ENCODE measurements at regions not wholly inside any gene's neighbourhood (a gene's known extent, or its start where the extent isn't known, plus 50 kb on each side); places are given as distances from the start of the nearest gene placed in this dataset.
"Not testable (repeated sequence)": the region's sequence is repeated elsewhere in the genome, so short reads cannot be mapped to it uniquely, and the experiment has no call there.

DNA sequence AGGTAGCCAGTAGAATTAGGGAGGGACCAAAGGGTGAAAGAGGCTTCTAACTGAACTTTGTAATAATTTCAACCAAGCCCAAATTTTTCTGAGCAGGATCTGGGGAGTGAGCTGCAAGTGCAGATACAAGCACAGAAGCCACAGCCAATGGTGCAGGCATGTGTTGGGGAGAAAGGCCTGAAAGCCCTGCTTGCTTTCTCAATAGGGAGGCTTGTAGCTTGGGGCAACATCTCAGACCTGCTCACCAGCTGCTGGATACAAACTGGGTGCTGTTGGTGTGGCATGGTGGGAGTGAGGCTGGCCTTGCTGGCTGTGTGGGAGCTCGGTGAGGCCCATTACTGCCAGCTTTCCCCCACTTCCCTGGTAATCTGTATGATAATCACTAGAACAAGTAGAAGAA, 688.5 kb upstream of the SEMA3D start:
- no peak for FAIRE-seq

DNA sequence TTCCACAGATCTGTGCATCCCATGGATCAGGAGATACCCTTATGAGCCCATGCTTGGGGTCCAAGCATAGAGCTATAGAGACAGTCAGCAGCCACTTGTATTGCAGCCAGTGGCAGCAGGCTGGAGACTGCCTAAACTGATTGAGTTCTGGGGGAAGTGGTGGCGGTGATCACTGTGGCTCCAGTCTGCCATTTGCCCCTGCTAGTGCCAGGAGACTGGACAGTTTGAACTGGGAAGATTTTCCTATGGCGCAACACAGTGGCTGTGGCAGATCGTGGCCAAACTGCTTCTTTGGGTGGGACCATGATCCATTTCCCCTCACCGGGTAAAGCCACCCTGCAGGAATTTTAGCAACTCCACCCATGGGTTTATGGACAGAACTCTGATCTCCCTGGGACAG, 679.7 kb upstream of the SEMA3D start:
- no peak for FAIRE-seq

DNA sequence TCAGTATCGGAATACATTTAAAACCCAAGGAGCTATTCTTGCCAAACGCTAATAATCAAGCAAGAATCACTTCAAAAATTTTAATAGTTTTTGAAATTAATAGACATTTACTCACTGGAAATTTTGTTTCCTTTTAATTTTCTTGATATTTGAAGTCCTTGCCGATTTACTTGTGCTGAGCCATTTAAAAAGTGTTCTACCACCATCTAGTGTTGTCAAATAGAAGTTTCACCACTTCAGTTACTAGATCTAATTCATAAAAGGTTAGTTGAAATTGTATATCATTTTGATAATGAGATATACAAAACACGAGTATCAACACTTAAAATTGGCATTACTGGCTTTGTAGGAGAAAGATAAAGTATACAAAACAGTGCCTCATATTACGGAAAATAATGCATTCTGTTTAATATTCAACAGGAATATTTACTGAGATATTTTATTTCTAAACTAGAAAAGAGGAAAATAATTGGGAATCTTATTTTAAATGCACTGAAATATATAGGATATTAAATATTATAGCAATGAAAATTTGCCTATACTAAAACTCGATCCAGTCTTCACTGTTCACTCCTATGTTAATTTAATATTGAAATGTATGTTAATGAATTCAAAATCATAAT, 664.8 kb upstream of the SEMA3D start:
- peak; percentile 98 for FAIRE-seq

DNA sequence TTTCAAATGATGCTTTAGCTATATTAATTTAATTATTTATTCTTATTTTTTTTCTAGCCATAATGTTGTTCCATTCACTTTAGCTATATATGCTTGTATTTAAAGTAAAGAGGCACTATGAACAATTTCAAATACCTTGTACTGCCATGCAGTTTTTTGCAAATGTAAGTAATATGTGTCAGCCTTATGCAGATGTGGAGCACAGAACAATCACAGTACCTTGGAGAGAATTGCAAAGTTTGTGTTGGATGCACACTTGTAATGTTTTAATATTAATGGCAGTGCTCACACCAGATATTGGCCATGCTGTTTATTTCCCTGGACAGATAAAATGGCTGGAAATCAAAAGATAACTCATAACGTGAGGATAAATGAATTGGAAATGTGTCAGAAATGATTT, 663.5 kb upstream of the SEMA3D start:
- FAIRE-seq: no peak

DNA sequence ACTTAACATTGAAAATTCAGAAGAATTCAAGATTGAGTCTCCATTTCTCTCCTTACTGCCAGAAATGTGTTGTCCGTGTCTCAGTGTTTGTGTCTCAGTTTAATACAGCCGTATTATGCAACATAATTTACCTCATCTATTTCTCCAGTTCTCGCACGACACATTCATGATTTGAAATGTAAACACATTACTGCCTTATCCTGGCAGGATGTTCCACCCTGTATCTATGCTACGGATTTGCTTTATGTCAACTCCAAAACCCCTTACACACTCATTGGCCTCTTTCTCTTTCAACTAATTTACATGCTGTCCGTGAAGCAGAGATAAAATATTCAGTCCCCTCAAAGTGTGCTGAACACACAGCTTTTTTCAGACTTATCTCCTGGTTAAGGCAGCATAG, 653.7 kb upstream of the SEMA3D start:
- FAIRE-seq: no peak

DNA sequence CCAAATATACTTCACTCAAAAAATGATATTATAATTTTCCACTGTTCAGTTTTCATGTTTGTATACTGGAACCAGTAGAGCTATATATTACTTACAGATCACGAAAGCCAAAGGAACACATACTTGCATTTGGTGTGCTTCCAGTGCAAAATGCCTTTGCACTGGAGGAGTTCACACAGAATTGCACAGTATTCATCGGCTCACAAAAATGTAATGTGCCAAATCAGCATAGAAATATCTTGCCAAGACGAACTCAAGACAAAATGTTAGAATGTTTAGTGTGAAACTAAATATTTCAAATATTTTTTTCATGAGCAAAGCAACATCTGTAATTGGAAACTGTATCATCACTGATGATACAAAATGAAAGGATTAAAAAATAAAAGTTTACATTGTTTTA, 646.2 kb upstream of the SEMA3D start:
- no peak for FAIRE-seq

DNA sequence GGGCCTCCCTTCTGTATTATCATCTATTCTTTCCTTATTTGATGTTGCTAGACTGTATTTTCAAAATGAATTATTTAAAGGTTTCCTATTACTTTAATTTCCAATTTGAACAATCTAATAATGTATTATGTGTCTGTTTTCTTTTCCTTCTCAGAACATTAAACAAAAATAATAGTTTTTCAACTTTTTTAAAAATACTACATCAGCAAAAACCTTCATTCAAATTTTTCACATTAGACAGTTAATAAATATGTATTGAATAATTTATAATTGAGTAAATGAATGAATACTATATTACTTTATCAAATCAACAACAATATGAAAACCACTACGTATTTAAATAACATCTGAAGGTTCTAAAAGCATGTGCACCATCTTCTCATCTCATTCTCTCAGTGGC, 644.1 kb upstream of the SEMA3D start:
- FAIRE-seq: no peak

DNA sequence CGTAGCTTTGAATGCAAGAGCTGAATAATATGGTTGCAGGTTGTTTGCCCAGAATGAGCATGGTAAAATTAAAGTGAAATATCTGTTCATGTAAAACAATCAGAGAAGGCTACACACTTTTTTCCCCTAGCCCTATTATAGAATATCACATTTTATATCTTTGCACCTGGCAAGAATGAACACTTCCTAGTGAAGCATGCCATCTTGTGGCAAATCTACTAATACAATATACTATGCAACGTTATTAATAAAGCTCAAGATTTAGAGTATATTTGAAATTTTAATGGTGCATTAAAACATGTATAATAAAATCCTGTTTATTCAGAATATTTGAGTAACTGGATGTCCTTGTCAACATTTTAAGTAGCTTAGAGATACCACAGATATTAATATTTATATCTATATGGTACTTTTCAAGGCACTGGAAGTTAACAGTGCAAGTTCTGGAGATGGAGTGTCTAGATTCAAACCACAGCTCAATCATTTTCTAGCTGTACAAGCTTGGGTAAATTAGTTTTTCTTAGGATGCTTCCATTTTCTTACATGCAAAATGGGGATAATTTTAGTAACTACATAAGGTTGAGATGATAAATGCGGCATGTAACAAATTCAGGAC, 643.1 kb upstream of the SEMA3D start:
- FAIRE-seq: peak; percentile 6

DNA sequence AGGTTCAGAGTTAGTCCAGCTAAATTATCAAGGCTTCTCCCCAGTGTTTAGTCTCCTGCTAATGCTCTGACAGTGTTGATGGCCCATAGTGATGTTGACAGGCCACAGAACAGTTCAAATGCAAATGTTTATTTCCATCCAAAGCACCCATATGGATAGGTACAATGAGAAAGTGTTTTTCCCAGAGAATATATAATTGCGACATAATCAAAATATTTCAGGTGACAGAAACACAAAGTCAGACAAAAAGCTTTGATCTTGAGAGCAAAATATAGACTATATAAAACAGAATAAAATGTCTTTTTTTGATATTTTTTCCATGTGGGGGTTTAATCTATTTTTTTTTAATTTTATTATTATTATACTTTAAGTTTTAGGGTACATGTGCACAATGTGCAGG, 642.3 kb upstream of the SEMA3D start:
- FAIRE-seq: no peak

DNA sequence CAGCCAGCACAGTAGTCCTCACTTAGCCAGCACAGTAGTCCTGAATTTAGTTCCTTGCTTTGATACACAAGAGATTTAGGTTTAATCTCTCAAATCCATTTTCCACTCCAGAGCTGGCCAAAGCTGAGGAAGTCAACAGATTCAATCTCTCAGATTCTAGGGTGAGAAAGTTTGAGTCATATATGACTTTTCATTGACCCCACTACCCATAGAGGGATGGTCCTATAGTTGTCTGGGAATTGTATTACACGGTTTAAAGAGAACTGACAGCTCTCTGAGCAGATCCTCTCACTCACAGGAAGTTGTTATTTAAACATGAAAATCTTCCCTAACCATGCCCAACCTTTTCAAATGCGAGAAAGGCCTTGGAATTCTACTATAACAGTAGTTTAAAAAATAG, 641.8 kb upstream of the SEMA3D start:
- no peak for FAIRE-seq

DNA sequence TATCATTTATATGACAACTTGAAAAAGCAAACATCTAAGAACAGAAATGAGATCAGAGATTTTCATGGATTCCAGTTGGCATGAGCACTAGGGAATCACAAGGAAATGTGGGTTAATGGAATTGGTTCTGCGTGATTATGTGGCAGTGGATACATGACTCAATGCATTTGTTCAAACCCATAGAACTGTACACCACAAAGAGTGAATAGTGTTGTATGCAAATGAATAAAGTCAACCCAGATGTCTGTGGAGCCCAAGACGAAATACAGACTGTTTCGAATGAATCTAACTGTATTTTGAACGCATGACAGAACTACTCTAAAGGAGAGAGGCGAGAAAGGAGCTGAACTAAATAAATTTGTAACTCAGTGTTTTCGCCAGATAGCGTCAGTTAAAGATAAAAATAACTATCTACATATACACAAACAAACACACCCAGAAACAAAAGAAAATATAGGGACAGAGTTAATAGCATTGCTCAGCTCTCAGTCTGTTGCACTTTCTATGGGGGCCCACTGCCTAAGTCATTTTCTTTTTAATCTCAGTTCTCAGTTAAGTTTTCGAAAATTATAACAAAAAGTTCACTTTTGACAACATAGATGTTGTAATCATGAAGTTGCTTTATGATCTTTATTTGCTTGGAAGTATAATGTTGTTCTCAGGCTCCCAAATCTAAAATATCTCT, 636.7 kb upstream of the SEMA3D start:
- no peak for FAIRE-seq

DNA sequence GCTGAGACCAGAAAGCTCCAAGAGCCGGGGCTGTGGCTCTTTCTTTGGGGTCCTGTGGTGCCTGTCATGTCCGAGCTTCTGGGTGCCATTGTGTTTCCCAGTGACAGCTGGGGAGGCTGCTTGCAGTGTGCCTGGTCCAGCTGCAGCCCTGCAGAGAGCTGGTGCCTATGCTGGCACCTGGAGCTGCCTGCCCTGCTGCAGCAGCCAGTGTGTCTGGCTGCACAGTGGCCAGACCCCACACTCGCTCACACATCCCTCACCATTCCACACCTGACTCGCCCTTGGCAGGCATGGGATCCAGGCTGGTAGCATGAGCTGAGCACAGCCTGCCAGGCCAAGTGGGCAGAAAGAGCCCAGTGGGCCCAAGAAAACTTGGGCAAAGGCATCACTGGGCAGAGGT, 635.1 kb upstream of the SEMA3D start:
- FAIRE-seq: no peak

DNA sequence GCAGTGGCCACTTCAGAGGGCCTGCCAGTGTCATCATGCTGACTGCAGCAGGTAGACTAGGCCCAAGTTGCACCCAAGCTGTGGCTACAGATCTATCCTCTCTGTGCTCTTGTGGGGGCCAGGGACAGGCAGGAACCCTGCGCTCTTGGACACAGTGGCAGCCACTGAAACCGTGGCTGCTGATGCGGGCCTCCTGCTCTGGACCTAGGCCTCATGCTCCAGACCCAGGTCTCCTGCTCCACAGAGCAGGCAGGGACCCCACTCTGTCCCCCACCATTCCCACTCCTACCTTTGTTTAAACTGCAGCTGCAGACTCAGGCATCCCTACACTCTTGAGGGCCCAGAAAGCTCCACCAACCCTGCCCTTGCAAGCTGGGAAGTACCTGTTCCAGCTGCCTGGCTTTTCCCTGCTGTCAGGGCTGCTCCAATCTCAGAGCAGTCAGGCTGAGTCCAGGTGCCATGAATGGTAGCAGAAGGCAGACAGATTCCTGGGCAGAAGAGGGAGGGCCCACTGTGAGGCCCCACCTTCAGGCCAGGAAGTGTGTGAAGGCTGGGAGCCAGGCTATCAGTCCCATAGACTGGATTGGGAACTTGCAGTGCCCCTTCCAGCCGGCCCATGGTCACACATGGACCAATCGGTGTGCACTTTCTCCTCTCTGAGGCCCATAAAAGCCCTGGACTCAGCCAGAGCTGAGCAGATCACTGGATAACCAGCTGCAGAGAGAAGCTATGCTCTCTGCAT, 634.0 kb upstream of the SEMA3D start:
- no peak for FAIRE-seq

DNA sequence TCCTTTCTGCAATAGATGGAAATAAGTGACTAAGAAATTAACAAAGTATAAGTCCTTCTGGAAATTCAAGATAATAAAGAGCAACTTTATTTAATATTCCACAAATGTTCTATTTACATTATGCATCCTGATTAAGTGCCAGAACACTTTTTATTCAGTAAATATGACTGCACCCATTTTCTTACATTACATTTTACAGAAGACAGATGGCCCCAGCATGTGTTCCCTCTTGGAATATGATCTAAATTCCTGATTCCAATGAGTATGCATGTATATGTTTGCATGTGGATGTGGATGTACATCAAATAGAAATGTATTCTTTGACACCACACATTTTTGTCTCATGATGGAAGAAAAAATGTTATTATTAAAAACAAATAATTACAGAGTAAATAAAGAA, 628.7 kb upstream of the SEMA3D start:
- FAIRE-seq: no peak

DNA sequence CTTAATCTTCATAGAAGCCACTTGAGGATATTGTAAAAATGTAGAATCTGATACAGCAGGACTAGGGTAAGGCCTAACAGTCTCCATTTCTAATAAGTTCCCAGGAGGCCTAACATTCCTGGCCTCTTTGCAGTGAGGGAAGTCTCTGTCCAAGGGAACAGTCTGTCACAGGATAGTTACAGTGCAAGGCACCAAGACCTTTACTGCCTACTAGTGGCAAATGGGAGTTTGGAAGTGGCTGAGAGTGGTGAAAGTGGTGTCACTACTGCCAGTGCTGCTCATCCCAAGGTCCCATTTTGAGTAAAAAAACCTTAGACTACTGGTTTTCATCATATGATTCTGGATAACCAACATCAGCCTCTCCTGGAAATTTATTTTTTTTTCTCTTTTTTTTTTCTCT, 619.5 kb upstream of the SEMA3D start:
- no peak for FAIRE-seq

DNA sequence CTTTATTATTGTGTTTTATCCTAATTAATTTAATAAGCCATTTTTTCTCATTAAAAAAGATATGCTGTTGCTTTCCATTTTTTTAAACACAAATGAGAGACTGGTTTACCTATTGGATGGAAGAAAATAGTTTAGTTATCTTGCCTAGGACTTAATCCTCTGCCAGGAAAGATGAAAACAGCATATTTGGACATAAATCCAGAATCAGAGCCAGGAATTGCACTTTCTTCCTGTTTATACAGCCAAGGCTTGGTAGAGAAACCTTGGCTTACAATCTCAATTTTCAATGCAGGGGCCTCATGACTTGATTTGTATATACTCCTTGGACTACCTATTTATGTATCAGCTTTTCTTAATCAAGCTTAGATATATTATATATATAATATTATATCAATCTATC, 618.8 kb upstream of the SEMA3D start:
- FAIRE-seq: no peak

DNA sequence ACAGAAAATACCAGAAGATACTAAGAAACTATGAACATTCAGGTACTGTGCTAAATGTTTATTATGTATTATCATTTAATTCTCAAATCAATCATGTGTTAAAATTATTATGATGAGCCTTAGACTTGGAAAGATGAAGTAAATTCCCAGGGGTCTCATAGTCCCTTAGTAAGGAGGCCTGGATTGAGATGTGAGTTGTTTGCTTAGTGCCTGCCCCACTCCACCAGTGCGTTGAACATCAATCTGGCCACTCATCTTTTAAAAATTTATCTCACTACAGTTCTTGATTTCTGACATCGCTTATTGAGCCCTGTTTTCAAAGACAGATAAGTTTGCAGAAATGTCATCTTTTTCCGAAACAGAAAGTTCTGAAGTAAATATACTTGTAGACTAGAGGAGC, 618.4 kb upstream of the SEMA3D start:
- FAIRE-seq: no peak

DNA sequence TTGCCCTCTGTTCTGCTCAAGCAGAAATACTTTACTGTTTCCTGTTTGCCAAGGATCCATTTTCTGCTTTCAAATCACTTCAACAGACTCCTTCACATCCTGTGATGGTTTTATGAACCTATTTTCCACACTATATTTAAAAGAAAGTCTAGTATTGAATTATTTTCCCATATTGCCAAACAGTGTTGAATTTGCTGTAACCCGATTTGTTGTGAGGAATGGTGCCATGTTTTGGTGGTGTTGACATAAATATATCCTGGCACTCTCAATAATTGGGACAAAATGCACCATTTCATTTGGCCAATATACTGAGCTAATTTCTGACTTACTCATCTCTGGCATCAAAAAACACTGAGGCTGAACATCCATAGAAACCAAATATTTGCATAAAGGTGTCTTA, 615.4 kb upstream of the SEMA3D start:
- no peak for FAIRE-seq

DNA sequence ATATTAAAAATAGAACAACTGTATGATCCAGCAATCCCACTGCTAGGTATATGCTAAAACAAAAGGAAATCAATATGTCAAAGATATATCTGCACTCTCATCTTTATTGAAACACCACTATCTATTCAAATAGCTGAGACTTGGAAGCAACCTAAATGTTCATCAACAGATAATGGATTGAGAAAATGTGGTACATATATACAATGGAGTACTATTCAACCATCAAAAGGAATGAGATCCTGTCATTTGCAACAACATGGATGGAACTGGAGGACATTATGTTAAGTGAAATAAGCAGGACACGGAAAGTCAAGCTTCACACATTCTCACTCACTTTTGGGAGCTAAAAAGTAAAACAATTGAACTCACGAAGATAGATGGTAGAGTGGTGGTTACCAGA, 610.1 kb upstream of the SEMA3D start:
- no peak for FAIRE-seq

DNA sequence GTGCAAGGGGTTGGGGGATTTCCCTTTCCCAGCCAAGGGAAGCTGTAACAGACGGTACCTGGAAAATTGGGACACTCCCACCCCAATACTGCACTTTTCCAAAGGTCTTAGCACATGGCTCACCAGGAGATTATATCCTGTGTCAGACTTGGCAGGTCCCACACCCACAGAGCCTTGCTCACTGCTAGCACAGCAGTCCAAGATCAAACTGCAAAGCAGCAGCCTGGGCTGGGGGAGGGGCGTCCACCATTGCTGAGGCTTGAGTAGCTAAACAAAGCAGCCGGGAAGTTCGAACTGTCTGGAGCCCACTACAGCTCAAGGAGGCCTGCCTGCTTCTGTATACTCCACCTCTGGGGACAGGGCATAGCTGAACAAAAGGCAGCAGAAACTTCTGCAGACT, 604.2 kb upstream of the SEMA3D start:
- FAIRE-seq: not testable (repeated sequence)

DNA sequence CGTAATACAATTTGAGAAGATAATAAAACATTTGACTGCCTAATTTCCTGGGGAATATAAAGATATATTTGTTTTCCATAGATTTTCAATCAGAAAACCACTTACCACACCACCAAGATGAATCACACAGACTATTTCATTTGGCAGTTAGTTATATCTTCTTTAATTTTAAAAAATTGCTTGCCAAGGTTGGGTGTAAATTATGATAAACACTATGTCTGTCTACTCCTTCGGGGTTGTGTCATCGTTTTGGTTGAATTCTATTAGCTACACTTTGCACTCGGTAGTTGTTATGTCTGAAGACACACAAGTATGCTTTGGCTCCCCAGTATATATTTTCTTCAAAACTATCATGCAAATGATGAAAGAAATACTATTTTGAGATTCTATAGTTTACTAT, 594.8 kb upstream of the SEMA3D start:
- no peak for FAIRE-seq

DNA sequence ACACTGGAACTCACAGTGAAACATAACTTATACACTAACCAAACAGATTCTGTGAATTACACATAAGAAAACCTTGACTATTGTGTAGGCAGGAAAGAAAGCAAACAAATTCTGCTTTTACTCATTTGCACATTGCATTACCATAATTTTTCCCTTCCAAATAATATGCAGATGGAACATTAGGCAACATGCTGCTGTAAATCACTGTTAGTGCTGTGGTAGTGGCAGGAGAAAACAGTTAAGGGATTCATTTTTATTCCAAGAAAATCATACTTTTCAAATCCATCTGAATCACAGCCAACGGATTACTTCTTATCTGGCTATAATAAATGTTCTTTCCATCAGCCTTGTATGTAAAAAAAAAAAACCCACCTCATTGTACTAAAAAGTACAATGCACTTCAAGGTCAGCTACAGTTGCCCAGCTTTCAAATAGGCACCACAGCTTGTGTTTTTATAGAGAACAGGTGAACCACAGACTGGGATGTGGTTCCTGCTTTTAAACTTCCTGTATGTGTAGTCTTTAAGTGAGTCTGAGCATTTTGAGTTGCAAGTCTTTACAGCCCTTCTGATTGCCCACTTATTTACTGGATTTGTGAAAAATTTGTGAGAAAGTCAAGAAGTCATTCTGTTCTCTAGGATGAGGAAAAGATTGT, 590.0 kb upstream of the SEMA3D start:
- FAIRE-seq: no peak

DNA sequence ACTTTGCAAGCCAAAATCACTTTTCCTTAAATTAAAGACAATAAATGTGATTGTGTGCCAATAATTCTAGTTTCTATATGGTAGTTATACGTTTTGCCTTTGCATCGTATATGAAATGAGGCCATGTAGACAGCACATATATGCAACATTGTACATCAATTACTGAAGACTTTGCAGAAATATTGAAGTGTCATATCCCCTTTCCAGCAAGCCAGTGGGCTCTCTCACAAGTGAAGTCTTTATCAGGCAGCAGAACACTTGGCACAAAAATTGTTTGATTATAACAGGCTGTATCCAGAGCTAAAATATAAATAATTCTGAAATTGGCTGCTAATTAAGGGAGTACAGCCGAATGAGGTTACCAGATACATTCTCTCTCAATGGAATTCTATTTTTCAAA, 588.6 kb upstream of the SEMA3D start:
- FAIRE-seq: no peak

DNA sequence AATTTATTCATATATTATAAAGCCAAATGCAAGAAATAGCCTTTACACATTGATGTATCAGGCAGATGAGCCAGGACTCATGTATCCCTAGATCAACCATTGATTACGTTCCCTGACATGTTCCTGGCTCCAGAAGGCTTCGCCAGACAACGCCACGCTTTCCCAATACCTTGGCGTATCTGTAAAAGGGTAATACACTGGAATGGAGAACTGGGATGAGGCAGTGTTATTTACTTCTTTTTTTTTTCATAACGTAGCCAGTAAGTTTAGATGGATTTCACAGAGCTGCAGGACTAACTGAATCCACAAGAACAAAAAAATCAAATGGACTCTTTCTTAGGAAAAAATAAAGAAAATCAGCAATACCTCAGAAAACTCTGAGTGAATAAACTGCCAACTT, 588.1 kb upstream of the SEMA3D start:
- no peak for FAIRE-seq

All from A204.1 (cell line).